DMS153 (cell line): ENCODE measurements at regions not wholly inside any gene's neighbourhood (a gene's known extent, or its start where the extent isn't known, plus 50 kb on each side); places are given as distances from the start of the nearest gene placed in this dataset.
"Not testable (repeated sequence)": the region's sequence is repeated elsewhere in the genome, so short reads cannot be mapped to it uniquely, and the experiment has no call there.

Experiments used
- DNase-seq: peaks from one replicate; lab custom pipeline; 2025; lab: John Stamatoyannopoulos, UW

DNA sequence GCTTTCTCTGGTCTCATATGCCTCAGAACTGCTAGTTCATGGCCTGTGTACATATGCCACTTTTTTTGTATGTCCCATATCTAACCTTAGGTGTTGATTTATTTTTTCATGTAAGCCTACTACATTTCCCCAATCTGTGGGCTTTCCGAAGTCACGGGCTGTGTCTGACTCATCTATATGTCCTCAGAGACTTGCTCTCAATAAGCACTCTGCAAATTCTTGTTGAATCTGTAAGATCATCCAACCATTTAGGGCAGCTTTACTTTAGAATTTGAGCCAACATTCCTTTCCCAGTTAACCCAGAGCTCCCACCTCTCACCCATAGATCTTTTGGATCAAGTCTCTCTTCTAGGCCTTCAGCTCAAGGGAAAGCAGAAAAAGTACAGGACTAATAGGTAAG lies 263.4 kb downstream of the SEC61B start:
- DNase-seq, result no peak

DNA sequence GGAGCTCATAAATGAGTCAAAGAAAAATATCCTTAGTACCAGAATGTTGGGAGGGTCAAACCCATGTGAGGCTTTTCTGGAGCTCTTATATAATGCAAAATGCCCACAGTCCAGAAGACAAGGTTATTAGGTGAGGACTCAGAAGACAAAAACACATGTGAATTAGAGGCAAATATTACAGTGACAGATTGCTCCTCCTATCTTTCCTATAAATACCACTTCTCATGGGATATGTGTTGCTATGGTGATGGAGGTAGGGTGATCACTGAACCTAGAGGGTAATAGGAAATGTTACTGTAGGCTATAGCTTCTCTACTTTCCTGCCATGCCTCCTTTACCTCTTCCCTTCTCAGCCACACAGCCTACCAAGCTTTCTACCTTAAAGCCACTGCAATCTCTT lies 264.6 kb downstream of the SEC61B start:
- DNase-seq, result no peak

DNA sequence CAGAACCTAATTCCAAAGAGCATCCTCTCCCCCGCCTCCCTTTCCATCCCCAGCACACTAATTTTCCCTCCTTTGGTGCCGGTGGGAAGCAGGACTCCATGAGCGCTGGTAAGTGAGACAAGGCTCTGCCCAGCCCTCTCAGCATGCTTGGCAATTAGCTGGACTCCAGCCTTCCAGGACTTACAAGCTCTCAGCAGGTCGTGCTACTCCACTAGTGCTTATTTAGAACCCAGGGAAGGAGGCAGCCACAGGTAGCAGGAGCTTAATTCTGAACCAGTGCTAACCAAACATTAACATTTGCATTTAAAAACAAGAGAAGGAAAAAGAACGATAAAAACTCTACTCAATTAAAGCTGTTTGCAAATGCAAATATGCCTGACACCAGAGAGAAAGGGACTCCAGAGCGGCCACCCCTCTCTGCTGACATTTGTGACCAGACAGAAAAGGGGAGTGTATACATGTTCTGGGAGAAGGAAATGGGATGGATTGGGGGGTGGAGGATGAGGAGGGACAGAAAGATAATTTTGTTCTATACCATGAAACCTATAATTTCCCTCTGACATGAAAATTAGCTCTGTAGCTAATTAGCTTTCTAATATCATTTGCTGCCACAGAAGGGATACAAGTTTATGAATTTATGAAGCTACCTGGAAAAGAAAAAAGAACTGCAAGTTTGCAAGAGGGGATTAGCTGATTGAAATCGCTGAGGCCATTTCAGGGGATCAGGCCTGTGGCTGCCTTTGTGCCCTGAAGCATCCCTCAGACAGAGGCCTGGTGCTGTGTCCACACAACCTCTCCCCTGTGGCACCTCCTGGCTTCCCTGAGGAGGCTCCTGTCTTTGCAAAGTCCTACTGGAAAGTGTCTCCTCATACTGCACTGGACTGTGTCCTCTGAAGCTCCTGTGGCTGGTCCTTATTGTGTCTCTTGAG lies 266.3 kb downstream of the SEC61B start:
- DNase-seq, result no peak

DNA sequence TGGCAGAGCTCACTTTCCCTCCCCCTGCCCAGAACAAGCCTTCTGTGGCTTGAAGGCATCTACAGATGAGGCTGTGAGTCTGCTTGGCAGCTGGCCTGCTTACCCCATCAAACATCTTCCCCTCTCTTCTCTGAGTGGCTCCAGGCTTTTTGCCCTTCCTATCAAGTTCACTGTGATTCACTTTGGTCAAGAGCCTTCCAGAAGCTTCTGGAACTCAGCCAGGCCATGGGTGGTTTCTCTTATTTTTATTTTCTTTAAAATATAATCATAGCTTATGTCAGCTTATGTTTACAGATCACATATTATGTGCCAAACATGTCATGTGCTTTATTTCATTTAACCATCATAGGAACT lies 267.0 kb downstream of the SEC61B start:
- DNase-seq, result no peak

DNA sequence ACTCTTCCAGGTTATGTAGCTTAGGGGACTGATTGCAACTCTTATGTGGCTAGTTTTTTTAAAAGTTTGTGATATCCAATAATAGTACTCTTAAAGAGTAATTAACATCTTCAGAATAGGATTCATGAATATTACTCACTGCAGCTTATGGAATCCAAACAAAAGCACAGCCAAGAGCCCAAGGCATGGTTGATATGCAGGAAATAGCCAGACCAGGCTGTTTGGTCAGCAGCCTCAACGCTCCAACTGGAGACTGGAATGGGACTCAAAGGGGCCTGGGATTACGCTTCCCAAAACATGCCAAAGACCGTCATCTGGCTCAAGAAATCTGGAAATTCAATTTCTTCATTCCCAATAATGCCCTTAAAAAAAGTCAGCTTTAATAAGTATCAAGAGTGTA lies 268.6 kb downstream of the SEC61B start:
- DNase-seq, result no peak

DNA sequence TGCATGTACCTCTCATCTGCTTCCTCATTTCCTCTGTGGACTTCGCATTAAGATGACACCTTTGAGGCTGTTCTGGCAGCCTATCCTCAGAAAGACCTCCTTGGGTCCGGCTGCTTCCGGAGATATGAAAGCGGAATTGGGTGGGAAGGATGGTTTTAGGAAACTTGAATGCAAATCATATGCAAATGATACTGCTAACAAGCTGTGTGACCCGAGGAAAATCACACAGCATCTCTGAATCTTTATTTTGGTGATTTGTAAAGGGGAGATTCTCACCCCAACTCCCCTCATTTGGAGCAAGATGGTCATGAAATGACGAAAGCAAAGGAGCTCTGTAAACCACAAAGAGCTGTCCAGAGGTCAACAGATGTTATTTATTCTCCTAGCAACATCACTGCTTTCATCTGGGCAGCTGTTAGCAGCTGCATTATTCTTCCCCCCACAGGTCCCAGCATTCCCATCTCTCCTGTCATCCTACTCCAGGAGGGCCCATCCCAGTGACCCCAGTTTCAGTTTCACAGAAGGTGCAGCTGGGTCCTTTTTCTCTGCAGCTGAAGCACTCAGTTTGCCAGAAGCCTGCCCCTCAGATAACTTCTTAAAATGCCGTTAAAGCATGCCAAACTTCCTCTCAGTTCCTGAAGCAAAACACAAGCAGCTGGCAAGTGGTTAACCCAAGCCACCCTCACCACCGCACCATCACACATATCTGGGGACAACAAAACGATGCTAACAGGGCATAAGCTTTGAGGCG lies 269.5 kb downstream of the SEC61B start:
- no peak for DNase-seq

DNA sequence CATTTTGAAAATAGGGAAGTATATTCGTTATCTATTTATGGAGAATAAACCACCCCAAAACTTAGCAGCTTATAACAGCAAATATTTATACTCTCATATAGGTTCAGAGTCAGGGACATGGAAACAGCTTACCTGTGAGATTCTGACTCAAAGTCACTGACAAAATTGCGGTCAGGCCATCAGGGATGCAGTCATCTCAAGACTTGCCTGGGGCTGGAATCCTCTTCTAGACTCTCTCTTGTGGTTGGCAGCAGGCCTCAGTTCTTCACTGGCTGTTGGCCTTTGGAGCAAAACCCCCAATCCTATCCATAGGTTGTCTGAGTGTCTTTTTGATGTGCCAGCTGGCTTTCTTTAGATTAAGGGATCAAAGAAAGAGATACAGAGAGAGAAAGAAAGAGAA lies 275.6 kb downstream of the SEC61B start:
- DNase-seq, result no peak

DNA sequence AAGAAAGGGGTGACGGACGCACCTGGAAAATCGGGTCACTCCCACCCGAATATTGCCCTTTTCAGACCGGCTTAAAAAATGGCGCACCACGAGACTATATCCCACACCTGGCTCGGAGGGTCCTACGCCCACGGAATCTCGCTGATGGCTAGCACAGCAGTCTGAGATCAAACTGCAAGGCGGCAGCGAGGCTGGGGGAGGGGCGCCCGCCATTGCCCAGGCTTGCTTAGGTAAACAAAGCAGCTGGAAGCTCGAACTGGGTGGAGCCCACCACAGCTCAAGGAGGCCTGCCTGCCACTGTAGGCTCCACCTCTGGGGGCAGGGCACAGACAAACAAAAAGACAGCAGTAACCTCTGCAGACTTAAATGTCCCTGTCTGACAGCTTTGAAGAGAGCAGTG lies 276.9 kb downstream of the SEC61B start:
- DNase-seq, result not testable (repeated sequence)

DNA sequence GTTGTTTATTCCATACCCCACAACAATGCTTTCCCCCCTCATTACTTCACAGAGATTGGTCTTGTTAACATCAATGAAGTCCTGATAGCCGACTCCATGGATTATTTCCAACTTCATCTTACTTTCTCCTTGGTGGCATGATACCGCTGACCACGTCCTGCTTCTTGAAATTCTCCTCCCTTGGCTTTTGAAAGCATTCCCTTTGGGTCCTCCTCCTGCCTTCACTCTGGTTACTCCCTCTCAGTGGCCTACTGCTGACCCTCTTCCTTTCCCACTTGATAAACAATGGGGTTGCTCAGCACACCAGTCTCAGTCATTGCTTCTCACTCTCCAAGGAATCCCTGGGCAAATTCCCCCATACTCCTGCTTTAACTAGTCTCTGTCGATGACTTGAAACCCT lies 283.9 kb downstream of the SEC61B start:
- DNase-seq, result no peak

DNA sequence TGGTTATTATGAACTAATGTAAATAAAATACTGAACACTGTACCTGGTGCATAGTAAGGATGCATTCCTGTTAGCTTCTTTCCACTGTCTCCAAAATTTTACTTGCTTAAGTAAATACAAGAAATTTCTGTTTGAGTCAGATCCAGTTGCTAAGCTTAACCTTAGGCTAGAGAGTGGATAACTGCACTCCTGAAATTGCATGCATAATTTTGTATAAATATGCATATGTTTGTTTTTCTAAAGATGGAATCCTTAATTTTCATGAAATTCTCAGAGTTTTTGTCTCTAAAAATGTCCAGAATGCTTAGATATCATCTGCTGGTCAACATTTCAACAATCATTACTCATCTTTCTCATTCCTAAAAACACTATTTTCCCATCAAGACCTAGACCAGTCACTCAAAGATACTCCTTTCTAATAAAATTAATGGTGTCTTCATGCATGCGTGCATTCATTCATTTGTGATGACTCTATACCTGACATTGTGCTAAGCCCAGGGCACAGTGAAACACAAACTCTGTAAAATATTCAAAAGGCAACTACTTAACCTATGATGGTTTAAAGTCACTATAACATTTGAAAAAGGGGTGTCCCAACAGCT lies 284.8 kb downstream of the SEC61B start:
- no peak for DNase-seq

DNA sequence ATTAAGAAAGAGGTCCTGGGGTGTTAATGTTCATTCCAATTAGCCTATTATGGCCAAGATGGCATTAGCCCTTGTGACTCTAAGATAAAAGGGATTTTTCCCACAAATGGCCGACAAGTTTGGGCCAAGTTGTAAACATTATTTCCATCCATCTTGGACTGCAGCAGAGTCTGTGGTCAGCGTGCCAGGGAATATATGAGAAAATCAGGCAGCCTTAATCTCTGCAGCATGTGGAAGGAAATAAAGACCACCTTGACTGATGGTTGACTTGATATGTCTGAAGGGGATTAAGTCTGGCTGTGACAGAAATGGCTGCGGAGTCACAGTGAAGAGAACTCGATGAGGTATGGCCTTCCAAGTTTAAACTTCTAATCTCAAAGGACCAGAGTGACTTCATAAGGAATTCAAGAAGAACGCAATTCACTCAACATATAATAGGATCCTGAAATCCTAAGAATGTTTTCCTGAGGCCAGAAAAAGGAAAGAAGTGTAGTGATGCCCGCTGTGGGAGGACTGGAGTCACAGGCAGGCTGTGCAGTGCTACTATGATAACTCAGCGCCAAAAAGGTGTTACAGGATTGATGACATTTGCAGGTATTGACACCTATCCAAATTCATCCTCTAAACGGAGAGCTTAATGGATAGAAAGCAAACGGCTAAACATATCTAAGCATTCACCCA lies 287.1 kb downstream of the SEC61B start:
- DNase-seq, result no peak

DNA sequence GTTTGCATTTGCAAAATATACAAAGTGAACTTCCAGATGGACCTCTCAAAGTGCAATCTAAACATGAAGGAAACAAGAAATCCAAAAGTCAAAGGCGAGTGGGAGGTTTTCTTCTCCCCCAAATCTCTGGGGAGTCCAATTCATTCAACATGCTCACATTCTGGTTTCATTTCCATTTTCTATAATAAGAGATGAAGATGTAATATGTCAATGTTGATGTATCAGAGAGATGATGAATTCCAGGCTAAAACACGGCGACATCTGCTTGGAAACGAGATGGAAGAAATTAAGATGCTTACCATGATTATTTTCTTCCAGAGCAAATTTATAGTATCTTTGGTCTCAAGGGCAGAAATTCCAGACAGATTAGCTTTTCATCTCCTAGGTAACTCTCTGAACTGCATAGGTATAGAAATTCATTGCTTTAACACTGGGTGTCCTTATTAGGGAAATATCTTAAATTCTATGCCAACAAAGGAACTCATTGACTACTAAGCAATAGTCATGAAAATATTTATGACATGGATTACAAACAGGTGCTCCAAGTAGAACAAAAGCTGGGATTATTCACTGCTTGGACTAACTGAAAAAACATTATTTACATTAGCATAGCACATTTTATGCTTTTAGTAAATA lies 287.9 kb downstream of the SEC61B start:
- DNase-seq, result no peak

DNA sequence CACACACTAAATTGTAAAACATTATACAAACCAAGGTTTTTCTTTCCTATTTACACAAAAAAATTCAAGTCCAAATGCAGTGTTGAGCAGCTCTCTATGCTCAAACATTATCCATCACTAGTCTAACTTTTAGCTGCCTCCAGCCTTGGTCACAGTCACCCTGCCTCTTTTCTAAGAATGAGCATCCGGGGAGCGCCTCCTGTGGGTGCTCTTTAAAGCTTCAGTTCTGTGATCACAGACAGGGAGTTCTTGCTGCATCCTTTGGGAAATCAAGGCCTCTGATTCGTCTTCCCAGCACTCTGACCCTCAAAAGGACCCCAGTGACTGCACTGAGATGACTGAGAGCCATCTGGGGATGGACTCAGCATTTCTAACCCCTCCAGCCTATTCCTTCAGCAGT lies 289.6 kb downstream of the SEC61B start:
- no peak for DNase-seq

DNA sequence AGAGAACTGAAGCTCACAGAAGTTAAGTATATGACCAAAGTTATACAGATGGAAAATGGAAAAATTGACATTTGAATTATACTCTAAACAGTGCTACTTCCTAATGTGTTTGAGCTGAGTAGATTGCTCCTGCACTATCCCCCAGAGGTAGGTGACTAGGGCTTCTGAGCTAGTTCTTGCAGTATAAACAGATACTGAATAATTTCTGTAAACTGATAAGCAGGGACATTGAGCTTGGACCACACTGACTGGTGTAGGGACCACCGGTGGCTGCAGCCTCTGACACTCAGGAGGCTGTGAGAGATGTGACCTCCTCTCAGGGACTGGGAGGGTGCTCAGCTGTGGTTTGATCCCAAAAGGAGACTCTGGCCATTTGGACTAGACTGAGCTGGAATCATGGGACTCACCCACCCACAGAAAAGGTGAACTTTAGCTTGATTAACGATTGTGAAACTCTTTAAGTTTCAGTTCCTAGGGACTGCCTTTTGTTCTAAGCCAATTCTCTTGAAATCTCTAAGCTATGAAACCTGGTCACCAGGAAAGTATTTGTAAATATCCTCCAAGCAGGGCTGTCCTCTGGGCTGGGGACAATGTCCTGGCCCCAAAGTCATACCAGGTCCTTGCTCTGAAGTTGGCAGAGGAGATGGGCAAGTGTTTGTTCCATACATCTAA lies 291.5 kb downstream of the SEC61B start:
- DNase-seq, result no peak

DNA sequence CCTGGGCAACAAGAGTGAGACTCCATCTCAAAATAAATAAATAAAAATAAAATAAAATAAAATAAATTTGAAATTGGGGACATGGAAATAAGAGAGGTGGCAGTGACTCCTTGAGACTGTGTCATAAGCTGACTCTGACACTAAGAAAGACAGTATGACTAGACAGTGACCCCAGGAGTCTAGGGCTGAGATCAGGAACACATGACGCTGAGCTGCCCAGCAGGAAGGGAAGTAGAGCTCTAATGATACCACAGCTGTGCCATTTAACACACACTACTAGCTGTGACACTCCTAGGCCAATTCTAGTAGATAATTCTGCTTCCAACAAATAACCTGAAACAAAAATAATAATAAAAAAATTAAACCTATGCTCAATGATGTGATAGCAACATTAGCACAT lies 293.0 kb downstream of the SEC61B start:
- DNase-seq, result no peak

DNA sequence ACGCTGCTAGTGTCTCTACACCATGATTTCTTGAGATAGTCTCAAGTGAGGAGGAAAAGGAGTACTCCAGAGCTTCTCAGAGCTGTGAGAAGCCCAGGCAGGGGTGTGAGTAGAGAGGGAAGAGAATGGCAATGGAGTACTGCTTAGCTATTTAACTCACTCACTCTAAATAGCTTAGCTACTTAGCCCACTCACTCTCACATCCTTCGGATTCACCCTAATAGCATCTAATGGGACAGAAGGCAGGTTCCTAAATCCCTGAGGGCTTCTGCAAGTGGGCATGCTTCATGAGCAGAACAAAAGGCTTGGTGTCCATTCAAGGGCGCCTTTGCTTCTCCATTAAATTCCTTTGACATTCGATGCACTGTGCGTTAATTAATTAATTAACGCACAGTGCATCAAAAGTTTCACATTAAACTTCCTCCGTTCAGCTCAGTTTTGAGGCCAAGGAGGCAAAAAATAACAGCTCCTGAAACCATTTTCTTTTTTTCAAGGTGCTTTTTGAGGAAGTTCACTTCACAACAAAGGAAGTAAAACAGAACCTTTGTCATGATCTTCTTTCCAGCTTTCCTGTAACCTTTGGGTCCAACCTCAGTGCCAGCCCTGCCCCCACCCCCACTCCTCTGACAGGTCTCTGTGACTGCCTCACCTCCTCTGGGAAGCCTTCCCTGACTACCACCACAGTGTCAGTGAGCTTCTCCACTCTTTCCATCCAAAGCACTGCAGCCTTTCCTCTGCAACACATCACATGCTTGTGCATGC lies 294.0 kb downstream of the SEC61B start:
- no peak for DNase-seq

DNA sequence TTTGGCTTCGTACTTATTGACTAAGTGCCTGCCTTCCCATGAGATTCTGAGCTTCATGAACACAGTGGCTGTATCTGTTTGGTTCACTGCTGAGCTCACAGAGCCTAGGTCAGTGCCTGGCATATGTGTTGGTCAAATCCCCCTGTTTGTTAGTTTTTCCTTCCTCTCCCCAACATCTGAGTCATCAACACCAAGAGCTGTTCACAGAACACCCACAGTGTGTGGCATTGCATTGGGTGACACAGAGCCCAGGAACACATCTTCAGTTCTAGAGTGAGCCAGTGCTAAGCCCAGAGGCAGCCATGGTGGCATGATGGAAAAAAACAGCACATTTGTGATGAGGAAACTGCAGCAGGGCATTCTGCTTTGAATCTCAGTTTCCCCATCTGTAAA lies 294.6 kb downstream of the SEC61B start:
- DNase-seq, result no peak

DNA sequence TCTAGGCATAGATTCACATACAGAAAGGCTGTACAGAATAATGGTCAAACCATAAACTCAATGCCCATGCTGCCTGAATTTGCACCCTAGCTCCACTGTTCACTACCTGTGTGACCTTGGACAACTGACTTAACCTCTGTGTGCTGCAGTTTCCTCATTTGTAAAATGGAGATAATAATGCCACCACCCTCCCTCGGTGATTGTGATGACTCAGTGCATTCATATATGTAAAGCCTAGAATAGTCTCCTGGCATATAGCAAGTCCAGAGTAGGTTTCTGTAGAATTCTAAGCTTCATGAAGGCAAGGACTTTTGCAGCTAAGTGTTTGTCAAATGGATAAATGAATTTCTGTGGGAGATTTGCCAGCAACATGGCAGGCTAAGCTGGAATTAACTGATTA lies 297.8 kb upstream of the NR4A3 start:
- DNase-seq, result no peak

DNA sequence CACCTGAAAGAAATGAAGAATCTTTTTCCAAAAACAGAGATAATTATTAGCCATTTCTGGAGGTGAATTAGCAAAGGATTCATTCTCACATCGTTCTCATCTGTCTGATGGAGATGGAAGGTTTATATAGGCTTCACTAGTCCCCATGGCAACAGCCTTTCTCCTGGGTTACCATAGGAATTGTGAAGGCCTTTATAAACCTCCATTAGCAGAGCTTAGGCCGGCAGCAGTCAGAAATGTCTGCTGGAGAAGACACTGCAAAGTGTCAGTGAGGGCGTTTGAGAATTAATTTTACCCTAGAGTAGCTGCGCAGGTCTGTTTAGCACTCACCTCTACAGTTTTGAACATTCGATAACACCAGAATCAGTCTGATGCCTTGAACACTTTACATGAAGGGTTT lies 290.4 kb upstream of the NR4A3 start:
- no peak for DNase-seq

DNA sequence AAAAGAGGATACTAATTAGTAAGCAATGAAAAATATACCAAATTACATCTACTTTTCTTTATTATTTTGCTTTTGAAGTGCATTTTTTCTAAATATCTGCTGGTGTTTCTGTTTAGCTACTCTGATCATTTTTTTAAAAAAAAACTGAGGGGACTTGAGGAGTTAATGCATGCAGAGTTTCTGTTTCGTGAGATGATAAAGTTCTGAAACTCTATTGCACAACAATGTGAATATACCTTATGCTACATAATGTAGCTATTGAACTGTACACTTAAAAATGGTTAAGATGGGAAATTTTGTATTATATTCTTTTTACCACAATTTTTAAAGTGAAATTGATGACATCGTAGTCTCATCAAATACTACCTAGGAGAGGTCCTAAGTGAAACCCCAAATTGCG lies 288.3 kb upstream of the NR4A3 start:
- no peak for DNase-seq

DNA sequence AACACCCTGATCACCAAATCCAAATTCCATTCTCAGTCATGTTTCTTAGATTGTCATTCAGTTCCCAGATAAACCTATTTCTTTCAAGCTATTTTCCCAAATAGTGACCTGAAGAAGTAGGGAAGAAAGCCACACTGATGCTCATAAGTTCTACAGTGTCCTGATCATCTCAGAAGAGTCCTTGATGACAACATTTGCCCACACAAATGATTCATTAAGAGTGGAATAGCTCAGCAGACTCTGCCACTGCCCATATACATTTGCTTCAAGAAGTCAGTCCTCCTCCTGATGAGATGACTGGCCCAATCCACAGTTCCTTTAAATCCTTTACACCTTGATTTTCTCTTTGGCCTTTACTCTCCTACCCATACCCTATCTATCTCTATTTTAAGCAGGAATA lies 283.7 kb upstream of the NR4A3 start:
- no peak for DNase-seq
